NOMO-1 (cell line): ENCODE measurements at regions not wholly inside any gene's neighbourhood (a gene's known extent, or its start where the extent isn't known, plus 50 kb on each side); places are given as distances from the start of the nearest gene placed in this dataset.

Experiments
- DNase-seq, 2 experiments: peaks; one replicate each; lab custom pipeline; 2025; ENCODE audit not compliant: unreplicated experiment in 2 of 2; lab: John Stamatoyannopoulos, UW

- peak; percentile 81 to 91 for DNase-seq
Observed at GRCh38 chr20:19943061-19943521, 74.1 kb upstream of the NAA20 start.

- no peak for DNase-seq
Observed at GRCh38 chr20:19944772-19945459, 72.2 kb upstream of the NAA20 start.

GRCh38 chr20:19945732-19946670 lies 71.2 kb upstream of the NAA20 start:
- no peak for DNase-seq

- DNase-seq = no peak
Observed at GRCh38 chr20:19947611-19948264, 69.4 kb upstream of the NAA20 start.

- DNase-seq = no peak
Observed at GRCh38 chr20:19949195-19949867, 67.8 kb upstream of the NAA20 start.

- no peak for DNase-seq
Observed at GRCh38 chr20:19950042-19950441, 67.1 kb upstream of the NAA20 start.

GRCh38 chr20:19952392-19952791 lies 64.8 kb upstream of the NAA20 start:
- no peak for DNase-seq

GRCh38 chr20:19953606-19954005 lies 63.6 kb upstream of the NAA20 start:
- no peak for DNase-seq

- DNase-seq = no peak
Observed at GRCh38 chr20:19956976-19957375, 60.2 kb upstream of the NAA20 start.

GRCh38 chr20:19958219-19958618 lies 58.9 kb upstream of the NAA20 start:
- no peak for DNase-seq

- no peak for DNase-seq
Observed at GRCh38 chr20:19958928-19959327, 58.2 kb upstream of the NAA20 start.

- no peak for DNase-seq
Observed at GRCh38 chr20:19960745-19961144, 56.4 kb upstream of the NAA20 start.

GRCh38 chr20:19961293-19961692 lies 55.9 kb upstream of the NAA20 start:
- DNase-seq = no peak

- no peak for DNase-seq
Observed at GRCh38 chr20:19962958-19963357, 54.2 kb upstream of the NAA20 start.

GRCh38 chr20:19964289-19965265 lies 52.6 kb upstream of the NAA20 start:
- DNase-seq = peak in 1 of 2 experiments; percentile 14

- DNase-seq = no peak
Observed at GRCh38 chr20:19966840-19967239, 50.3 kb upstream of the NAA20 start.
